PC-9 (cell line): ENCODE measurements at regions not wholly inside any gene's neighbourhood (a gene's known extent, or its start where the extent isn't known, plus 50 kb on each side); places are given as distances from the start of the nearest gene placed in this dataset.

Experiments
- BruUV-seq: library from RNA; stranded (reverse); fragments of 400-500 nt; replicated peaks from 2 replicates; lab custom pipeline; 2021; lab: Mats Ljungman, UMichigan
- CTCF ChIA-PET: fragments of 300-600 bp; sonication (Branson Sonifier 250); formaldehyde crosslinking; loops from one replicate; lab custom pipeline; 2022; ENCODE audit warnings: antibody characterized with exemption; lab: Charles Lee
- POLR2A ChIA-PET: fragments of 300-600 bp; sonication (Branson Sonifier 250); formaldehyde crosslinking; loops from one replicate; lab custom pipeline; 2022; ENCODE audit warnings: antibody characterized with exemption; ENCODE audit not compliant: unreplicated experiment; lab: Charles Lee
- DNase-seq, 2 experiments: peaks; one replicate each; pipeline versions ENCODE4 v3.0.0 to v3.0.0-alpha.2; 2015 to 2022; ENCODE audit warnings: mixed read lengths in 1 of 2
- H2AFZ ChIP-seq: fragments of 200-600 bp; sonication (generic); 2 replicates; pipeline ENCODE4 v1.8.1; 2017; ENCODE audit warnings: antibody characterized with exemption
- H3F3A ChIP-seq: fragments of 200-600 bp; sonication (generic); 2 replicates; pipeline ENCODE4 v1.8.1; 2017; ENCODE audit warnings: antibody characterized with exemption, mild to moderate bottlenecking, low read depth; ENCODE audit not compliant: insufficient read depth
- H3K27ac ChIP-seq: fragments of 200-600 bp; sonication (generic); 2 replicates; pipeline ENCODE4 v1.6.1; 2016; ENCODE audit warnings: mixed run types
- H3K27me3 ChIP-seq: fragments of 200-600 bp; sonication (generic); 2 replicates; pipeline ENCODE4 v1.6.1; 2016; ENCODE audit warnings: low read depth, mixed run types; ENCODE audit not compliant: insufficient read depth
- H3K36me3 ChIP-seq: fragments of 200-600 bp; sonication (generic); 2 replicates; pipeline ENCODE4 v1.6.1; 2016; ENCODE audit warnings: low read depth, mixed run types
- H3K4me1 ChIP-seq: fragments of 200-600 bp; sonication (generic); replicated peaks from 2 replicates; pipeline ENCODE4 v1.6.1; 2016; ENCODE audit warnings: mixed run types; ENCODE audit not compliant: insufficient read depth
- H3K4me2 ChIP-seq: fragments of 200-600 bp; sonication (generic); 2 replicates; pipeline ENCODE4 v1.6.1; 2017; ENCODE audit warnings: mixed run types
- H3K4me3 ChIP-seq: fragments of 200-600 bp; sonication (generic); 2 replicates; pipeline ENCODE4 v1.6.1; 2016; ENCODE audit warnings: mixed run types
- H3K79me2 ChIP-seq: fragments of 200-600 bp; sonication (generic); 2 replicates; pipeline ENCODE4 v1.6.1; 2017; ENCODE audit warnings: low read depth, mixed run types
- H3K9me2 ChIP-seq: fragments of 200-600 bp; sonication (generic); 2 replicates; pipeline ENCODE4 v1.8.1; 2017; ENCODE audit warnings: mild to moderate bottlenecking; ENCODE audit not compliant: insufficient read depth
- H3K9me3 ChIP-seq: fragments of 200-600 bp; sonication (generic); 2 replicates; pipeline ENCODE4 v1.8.1; 2016; ENCODE audit warnings: low read depth; ENCODE audit not compliant: insufficient read depth
- H4K20me1 ChIP-seq: fragments of 200-600 bp; sonication (generic); 2 replicates; pipeline ENCODE4 v1.8.1; 2017; ENCODE audit not compliant: insufficient read depth
- CTCF ChIP-seq: fragments of 200-600 bp; sonication (generic); conservative IDR thresholded peaks from 2 replicates; pipeline ENCODE4 v1.6.1; 2017; ENCODE audit warnings: mixed run types, antibody characterized with exemption, mild to moderate bottlenecking, moderate library complexity
- EZH2 ChIP-seq: fragments of 200-600 bp; sonication (generic); IDR thresholded peaks from 2 replicates; pipeline ENCODE4 v1.8.0; 2017; ENCODE audit warnings: antibody characterized with exemption, low read depth
- intact Hi-C: fragments of 100-400 bp; cut with micrococcal nuclease; formaldehyde crosslinking; loops from one replicate; pipeline ENCODE4 v1.10.0; 2022; ENCODE audit not compliant: unreplicated experiment

- H3K4me1 ChIP-seq = no peaks in the 10 kb centered on the region
- peaks cover 4% of the 10 kb centered on the region; the same call in 1 of the 2 replicates for H3K9me2 ChIP-seq
- DNase-seq = no peak
- intact Hi-C loops = no loop called here
- no peaks in the 10 kb centered on the region for H3K79me2 ChIP-seq
- H2AFZ ChIP-seq = no peak overlapping the region
- no peaks in the 10 kb centered on the region for H3K36me3 ChIP-seq
- no peaks in the 10 kb centered on the region for H3K27me3 ChIP-seq
- no TSS peak for BruUV-seq
- TF ChIP-seq CTCF (no peak), EZH2 (no peak)
- CTCF ChIA-PET = no interaction called here
- no peaks in the 10 kb centered on the region for H3K9me3 ChIP-seq
- H3K27ac ChIP-seq = no peak overlapping the region
- H4K20me1 ChIP-seq = no peaks in the 10 kb centered on the region
- H3F3A ChIP-seq = no peaks in the 10 kb centered on the region
- POLR2A ChIA-PET = no interaction called here
- H3K4me2 ChIP-seq = no peak overlapping the region
- H3K4me3 ChIP-seq = no peak overlapping the region
Measured at GRCh38 chr7:113247198-113247597, 128.8 kb upstream of the SMIM30 start.

- Histone ChIP-seq H3K79me2 (no peaks in the 10 kb centered on the region), H3K4me3 (no peak overlapping the region), H3K36me3 (no peaks in the 10 kb centered on the region), H3F3A (no peaks in the 10 kb centered on the region), H3K4me2 (no peak overlapping the region), H3K27me3 (no peaks in the 10 kb centered on the region), H3K27ac (no peak overlapping the region), H3K4me1 (no peaks in the 10 kb centered on the region), H3K9me3 (no peaks in the 10 kb centered on the region), H4K20me1 (no peaks in the 10 kb centered on the region), H3K9me2 (peaks cover 4% of the 10 kb centered on the region; the same call in 1 of the 2 replicates), H2AFZ (no peak overlapping the region)
- TF ChIP-seq EZH2 (no peak), CTCF (no peak)
- POLR2A ChIA-PET = no interaction called here
- intact Hi-C loops = no loop called here
- CTCF ChIA-PET = no interaction called here
- DNase-seq = no peak
- no TSS peak for BruUV-seq
Measured at GRCh38 chr7:113246738-113247137, 128.4 kb upstream of the SMIM30 start.

GRCh38 chr7:113232885-113233284 is 114.5 kb upstream of the SMIM30 start:
- intact Hi-C loops = no loop called here
- no peak overlapping the region for H3K4me3 ChIP-seq
- H2AFZ ChIP-seq = no peak overlapping the region
- H3F3A ChIP-seq = no peaks in the 10 kb centered on the region
- no peak for DNase-seq
- H3K4me1 ChIP-seq = no peaks in the 10 kb centered on the region
- H3K79me2 ChIP-seq = no peaks in the 10 kb centered on the region
- no TSS peak for BruUV-seq
- ChIA-PET CTCF (no interaction called here), POLR2A (no interaction called here)
- H3K9me2 ChIP-seq = no peaks in the 10 kb centered on the region
- TF ChIP-seq EZH2 (no peak), CTCF (no peak)
- H3K9me3 ChIP-seq = no peaks in the 10 kb centered on the region
- H4K20me1 ChIP-seq = no peaks in the 10 kb centered on the region
- no peak overlapping the region for H3K4me2 ChIP-seq
- H3K36me3 ChIP-seq = no peaks in the 10 kb centered on the region
- no peak overlapping the region for H3K27ac ChIP-seq
- no peaks in the 10 kb centered on the region for H3K27me3 ChIP-seq
